GM12878 (cell line): ENCODE measurements at regions not wholly inside any gene's neighbourhood (a gene's known extent, or its start where the extent isn't known, plus 50 kb on each side); places are given as distances from the start of the nearest gene placed in this dataset.

ENCODE experiments used
- ATAC-seq: fragments of 200-7000 bp; cut with Tn5 transposase; 3 replicates; pipeline ENCODE4 v1.9.1; 2020; ENCODE audit warnings: mild to moderate bottlenecking, moderate library complexity
- BruUV-seq: library from RNA; stranded (reverse); fragments of 400-500 nt; replicated peaks from 2 replicates; lab custom pipeline; 2021; lab: Mats Ljungman, UMichigan
- CTCF ChIA-PET: fragments of 300-600 bp; sonication (Branson Sonifier 250); formaldehyde crosslinking; extraction: SDS; loops from one replicate; lab custom pipeline; 2021; ENCODE audit warnings: inconsistent platforms; lab: Yijun Ruan, JAX
- POLR2A ChIA-PET: fragments of 350-600 bp; formaldehyde crosslinking; extraction: SDS; loops from one replicate; lab custom pipeline; 2021; ENCODE audit warnings: inconsistent platforms; lab: Charles Lee
- RAD21 ChIA-PET: fragments of 300-600 bp; sonication (Branson Sonifier 250); formaldehyde crosslinking; loops from one replicate; lab custom pipeline; 2023; ENCODE audit warnings: antibody characterized with exemption; ENCODE audit not compliant: unreplicated experiment; lab: Charles Lee
- SMC1A ChIA-PET: fragments of 300-600 bp; sonication (Branson Sonifier 250); formaldehyde crosslinking; loops from one replicate; lab custom pipeline; 2023; ENCODE audit not compliant: unreplicated experiment, uncharacterized antibody; lab: Charles Lee
- DNase-seq: peaks from one replicate; pipeline ENCODE4 v3.0.0-alpha.2; 2011; ENCODE audit warnings: low read depth, low spot score
- FAIRE-seq: peaks from 3 replicates; lab custom pipeline; 2011; peaks lifted over from hg19 to GRCh38; lab: Jason Lieb, UNC
- H2AFZ ChIP-seq: 2 replicates; pipeline ENCODE4 v1.6.0; 2011; ENCODE audit warnings: low read depth, low read length, control low read depth; ENCODE audit not compliant: control insufficient read depth
- H3K27ac ChIP-seq: 2 replicates; pipeline ENCODE4 v1.5.1; 2011; ENCODE audit warnings: control low read depth; ENCODE audit not compliant: control insufficient read depth, insufficient read depth
- H3K27me3 ChIP-seq, 2 experiments: replicated peaks in 1 of 2; 2 replicates each; pipeline versions ENCODE4 v1.6.0 to v1.6.1; 2011; ENCODE audit warnings: low read length in 1 of 2; ENCODE audit not compliant: control insufficient read depth in 2 of 2, insufficient read depth in 2 of 2
- H3K36me3 ChIP-seq, 2 experiments: 2 replicates each; pipeline ENCODE4 v1.5.1; 2011; ENCODE audit warnings: low read length in 1 of 2; ENCODE audit not compliant: control insufficient read depth in 2 of 2, insufficient read depth in 2 of 2
- H3K4me1 ChIP-seq: 2 replicates; pipeline ENCODE4 v1.6.1; 2011; ENCODE audit warnings: mild to moderate bottlenecking, low read length, moderate library complexity, mixed read lengths; ENCODE audit not compliant: control insufficient read depth, insufficient read depth
- H3K4me2 ChIP-seq: 2 replicates; pipeline ENCODE4 v1.6.0; 2011; ENCODE audit warnings: control low read depth; ENCODE audit not compliant: control insufficient read depth, insufficient read depth
- H3K4me3 ChIP-seq: fragments of 200-600 bp; sonication (generic); 2 replicates; pipeline ENCODE4 v1.5.1; 2016
- H3K79me2 ChIP-seq: 2 replicates; pipeline ENCODE4 v1.6.0; 2011; ENCODE audit warnings: low read length; ENCODE audit not compliant: control insufficient read depth, insufficient read depth
- H3K9ac ChIP-seq: 2 replicates; pipeline ENCODE4 v1.8.0; 2011; ENCODE audit warnings: low read length, control low read depth, mixed read lengths; ENCODE audit not compliant: control insufficient read depth, insufficient read depth
- H3K9me3 ChIP-seq: replicated peaks from 3 replicates; pipeline ENCODE4 v1.5.1; 2011; ENCODE audit warnings: mild to moderate bottlenecking, low read length; ENCODE audit not compliant: control insufficient read depth, insufficient read depth
- H4K20me1 ChIP-seq: 2 replicates; pipeline ENCODE4 v1.6.0; 2011; ENCODE audit not compliant: control insufficient read depth, insufficient read depth
- CBX5 ChIP-seq: sonication (generic); IDR thresholded peaks from 2 replicates; pipeline ENCODE4 v1.6.1; 2016; ENCODE audit warnings: low read depth, moderate library complexity, mild to moderate bottlenecking, inconsistent platforms
- FOS ChIP-seq: IDR thresholded peaks from 3 replicates; pipeline ENCODE4 v1.6.1; 2011; ENCODE audit warnings: borderline replicate concordance; ENCODE audit not compliant: insufficient read length; ENCODE audit errors: extremely low read depth
- IRF4 ChIP-seq: IDR thresholded peaks from 2 replicates; pipeline ENCODE4 v1.6.1; 2011; ENCODE audit warnings: low read depth, low read length
- KAT2A ChIP-seq: conservative IDR thresholded peaks from 2 replicates; pipeline ENCODE4 v1.6.1; 2011; ENCODE audit warnings: low read depth, low read length; ENCODE audit not compliant: control insufficient read depth
- MEF2A ChIP-seq: IDR thresholded peaks from 2 replicates; pipeline ENCODE4 v1.6.1; 2011; ENCODE audit warnings: low read depth, mild to moderate bottlenecking, low read length, moderate library complexity; ENCODE audit not compliant: insufficient read depth
- POLR2A ChIP-seq: IDR thresholded peaks from 2 replicates; pipeline ENCODE4 v1.6.1; 2011; ENCODE audit warnings: low read depth, mild to moderate bottlenecking, low read length
- RCOR1 ChIP-seq: conservative IDR thresholded peaks from 2 replicates; pipeline ENCODE4 v1.6.1; 2012; ENCODE audit warnings: low read depth, low read length, improper control_type of control experiment
- SMARCA5 ChIP-seq: fragments of 450-650 bp; IDR thresholded peaks from 2 replicates; pipeline ENCODE4 v1.6.1; 2017; ENCODE audit warnings: mild to moderate bottlenecking
- SREBF2 ChIP-seq: IDR thresholded peaks from 2 replicates; pipeline ENCODE4 v1.6.1; 2012; ENCODE audit warnings: mild to moderate bottlenecking, low read length
- TBL1XR1 ChIP-seq: IDR thresholded peaks from 2 replicates; pipeline ENCODE4 v1.6.1; 2012; ENCODE audit warnings: low read depth, low read length, improper control_type of control experiment
- ZNF217 ChIP-seq: fragments of 450-650 bp; IDR thresholded peaks from 2 replicates; pipeline ENCODE4 v1.6.1; 2017; ENCODE audit warnings: antibody characterized with exemption, mild to moderate bottlenecking
- ZNF622 ChIP-seq: fragments of 450-650 bp; IDR thresholded peaks from 2 replicates; pipeline ENCODE4 v1.6.1; 2017; ENCODE audit warnings: mild to moderate bottlenecking, inconsistent platforms
- ZSCAN29 ChIP-seq: fragments of 450-650 bp; IDR thresholded peaks from 2 replicates; pipeline ENCODE4 v1.6.1; 2017; ENCODE audit warnings: mild to moderate bottlenecking, moderate library complexity
- WGBS: methylation state at CpG from one replicate; pipeline ENCODE4 v1.1.6; 2016; ENCODE audit warnings: low lambda C conversion rate; ENCODE audit not compliant: insufficient replicate concordance, insufficient coverage; ENCODE audit errors: missing lambda C conversion rate; 5-methylcytosine and 5-hydroxymethylcytosine counted together
- in situ Hi-C: fragments of 300-500 bp; cut with MboI; formaldehyde crosslinking; loops from 9 replicates; pipeline ENCODE4 v1.14.3; 2018; ENCODE audit warnings: mixed read lengths
- intact Hi-C: fragments of 100-400 bp; cut with micrococcal nuclease; formaldehyde crosslinking; loops from one replicate; pipeline ENCODE4 v1.14.2; 2022; ENCODE audit not compliant: unreplicated experiment

DNA sequence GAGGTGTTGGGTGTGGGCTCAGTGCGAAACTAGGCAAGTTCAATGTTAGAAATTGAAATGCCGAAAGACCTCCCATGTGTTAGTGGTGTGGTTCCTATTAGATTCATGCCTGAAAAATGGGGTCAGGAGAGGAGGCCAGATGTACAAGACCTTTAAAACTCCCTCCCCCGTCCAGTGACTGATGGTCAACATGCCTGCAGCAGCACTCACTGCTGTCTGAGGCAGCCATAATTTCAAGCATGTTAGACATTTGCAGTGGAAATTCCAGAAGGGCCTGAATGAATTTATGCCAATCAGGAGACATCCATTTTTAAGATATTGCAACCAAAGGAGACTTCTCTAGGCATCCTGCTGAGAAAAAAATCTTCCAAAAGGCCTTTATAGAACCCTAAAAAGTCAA, 426.9 kb upstream of the NBEA start:
- H3K36me3 ChIP-seq, result no peaks in the 10 kb centered on the region
- TF ChIP-seq RCOR1, result no peak
- TF ChIP-seq MEF2A, result no peak
- TF ChIP-seq FOS, result no peak
- no peak for TF ChIP-seq TBL1XR1
- TF ChIP-seq CBX5, result no peak
- no TSS peak for BruUV-seq
- H3K4me3 ChIP-seq, result no peak overlapping the region
- no peaks in the 10 kb centered on the region for H3K27me3 ChIP-seq
- no peaks in the 10 kb centered on the region for H3K9me3 ChIP-seq
- in situ Hi-C loops, result no loop called here
- H3K79me2 ChIP-seq, result no peaks in the 10 kb centered on the region
- ChIA-PET RAD21 (no interaction called here), CTCF (no interaction called here), POLR2A (no interaction called here), SMC1A (no interaction called here)
- no peak overlapping the region for H3K9ac ChIP-seq
- no peak overlapping the region for H3K4me2 ChIP-seq
- H3K4me1 ChIP-seq, result no peaks in the 10 kb centered on the region
- H2AFZ ChIP-seq, result no peak overlapping the region
- DNase-seq (no peak), ATAC-seq (no peak), FAIRE-seq (no peak)
- H3K27ac ChIP-seq, result no peak overlapping the region
- intact Hi-C loops, result no loop called here
- 43% methylated on average over 3 of the region's 3 CpGs for WGBS
- H4K20me1 ChIP-seq, result no peaks in the 10 kb centered on the region

DNA sequence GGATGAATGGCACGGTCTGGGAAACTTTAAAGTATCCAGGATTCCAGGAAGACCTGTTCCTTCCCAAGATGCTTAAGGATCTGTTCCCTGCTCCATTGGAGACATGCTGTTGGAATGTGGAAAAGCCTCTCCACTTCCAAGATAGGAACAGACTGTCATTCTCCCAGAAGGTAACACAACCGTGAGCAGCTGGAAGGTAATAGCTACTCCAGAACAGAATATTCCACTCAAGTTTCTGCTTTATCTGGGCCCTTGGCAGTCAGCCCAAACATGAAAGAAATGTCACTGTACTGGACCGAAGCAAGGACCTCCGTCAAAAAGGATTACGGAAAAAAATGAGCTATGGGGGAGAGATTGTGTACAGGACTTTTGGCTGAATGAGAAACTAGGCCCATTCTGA, 420.9 kb upstream of the NBEA start:
- Histone ChIP-seq H3K4me3 (no peak overlapping the region), H3K27ac (no peak overlapping the region), H3K36me3 (no peaks in the 10 kb centered on the region)
- ATAC-seq, result no peak
- ChIA-PET SMC1A (no interaction called here), RAD21 (no interaction called here)
- TF ChIP-seq IRF4 (no peak), POLR2A (no peak), SMARCA5 (no peak), ZSCAN29 (no peak), KAT2A (no peak), MEF2A (no peak), ZNF217 (no peak), SREBF2 (no peak), ZNF622 (no peak)
- TF ChIP-seq, all 136 proteins: peak for 0
- intact Hi-C loops (no loop called here), in situ Hi-C loops (no loop called here)
- H3K4me2 ChIP-seq, result no peak overlapping the region
- H3K27me3 ChIP-seq, result no peaks in the 10 kb centered on the region
- H4K20me1 ChIP-seq, result no peaks in the 10 kb centered on the region
- H2AFZ ChIP-seq, result no peak overlapping the region
- no peaks in the 10 kb centered on the region for H3K4me1 ChIP-seq
- WGBS, result 60% methylated on average over 5 of the region's 5 CpGs
- FAIRE-seq, result no peak
- ChIA-PET POLR2A (interaction anchor here (0.6 kb wide), 1 partner anchor 1211 kb away, joined by 3 read pairs; no protein-coding TSS in a partner anchor), CTCF (interaction anchor here (0.6 kb wide), 1 partner anchor 482 kb away, joined by 3 read pairs; no protein-coding TSS in a partner anchor)
- no peaks in the 10 kb centered on the region for H3K79me2 ChIP-seq
- no peaks in the 10 kb centered on the region for H3K9me3 ChIP-seq
- H3K9ac ChIP-seq, result no peak overlapping the region
- DNase-seq, result no peak
- BruUV-seq, result no TSS peak
